ENCODE measurements at regions not wholly inside any gene's neighbourhood (a gene's known extent, or its start where the extent isn't known, plus 50 kb on each side); places are given as distances from the start of the nearest gene placed in this dataset.

- H3K4me3 ChIP-seq (ENCODE audit: low read depth, low read length), result no peak overlapping the region
- DNase-seq (ENCODE audit: low read depth), result no peak
- TF ChIP-seq CTCF (conservative IDR thresholded peaks at IDR 0.05; ENCODE audit: low read depth, low read length), result no peak
Measured at GRCh38 chr16:50880926-50881325, 139.0 kb downstream of the CYLD start.

- no peak overlapping the region for H3K4me3 ChIP-seq (ENCODE audit: low read depth, low read length)
- no peak for DNase-seq (ENCODE audit: low read depth)
- TF ChIP-seq CTCF (conservative IDR thresholded peaks at IDR 0.05; ENCODE audit: low read depth, low read length), result no peak
Measured at GRCh38 chr16:50879873-50880695, 138.2 kb downstream of the CYLD start.

- no peak for DNase-seq (ENCODE audit: low read depth)
- TF ChIP-seq CTCF (conservative IDR thresholded peaks at IDR 0.05; ENCODE audit: low read depth, low read length), result no peak
- H3K4me3 ChIP-seq (ENCODE audit: low read depth, low read length), result no peak overlapping the region
Measured at GRCh38 chr16:50878966-50879615, 137.2 kb downstream of the CYLD start.

- no peak for TF ChIP-seq CTCF (conservative IDR thresholded peaks at IDR 0.05; ENCODE audit: low read depth, low read length)
- no peak overlapping the region for H3K4me3 ChIP-seq (ENCODE audit: low read depth, low read length)
- DNase-seq (ENCODE audit: low read depth), result no peak
Measured at GRCh38 chr16:50878536-50878935, 136.7 kb downstream of the CYLD start.

- H3K4me3 ChIP-seq (ENCODE audit: low read depth, low read length), result no peak overlapping the region
- no peak for DNase-seq (ENCODE audit: low read depth)
- TF ChIP-seq CTCF (conservative IDR thresholded peaks at IDR 0.05; ENCODE audit: low read depth, low read length), result no peak
Measured at GRCh38 chr16:50876263-50876662, 134.4 kb downstream of the CYLD start.

GRCh38 chr16:50868577-50868976 is 126.7 kb downstream of the CYLD start:
- TF ChIP-seq CTCF (conservative IDR thresholded peaks at IDR 0.05; ENCODE audit: low read depth, low read length), result no peak
- no peak for DNase-seq (ENCODE audit: low read depth)
- H3K4me3 ChIP-seq (ENCODE audit: low read depth, low read length), result no peak overlapping the region

Data from epithelial cell of proximal tubule (primary cell).